Lower lobe of right lung (tissue), 2 donors: ENCODE measurements at regions not wholly inside any gene's neighbourhood (a gene's known extent, or its start where the extent isn't known, plus 50 kb on each side); places are given as distances from the start of the nearest gene placed in this dataset.
"Not testable (repeated sequence)": the region's sequence is repeated elsewhere in the genome, so short reads cannot be mapped to it uniquely, and the experiment has no call there.

Experiments
- ATAC-seq, 2 donors: fragments of 200-7000 bp; cut with Tn5 transposase; one replicate each; pipeline ENCODE4 v1.9.1; 2020 to 2022; ENCODE audit warnings: mild to moderate bottlenecking in 2 of 2, moderate library complexity in 2 of 2
- DNase-seq: peaks from one replicate; pipeline ENCODE4 v3.0.0-alpha.2; 2020
- H3K27ac ChIP-seq: fragments of 200-600 bp; one replicate; pipeline ENCODE4 v1.8.0; 2022
- H3K27me3 ChIP-seq: fragments of 200-600 bp; one replicate; pipeline ENCODE4 v1.8.0; 2022; ENCODE audit warnings: low read depth
- H3K36me3 ChIP-seq: fragments of 200-600 bp; one replicate; pipeline ENCODE4 v1.8.0; 2022; ENCODE audit warnings: mild to moderate bottlenecking
- H3K4me1 ChIP-seq: fragments of 200-600 bp; one replicate; pipeline ENCODE4 v1.8.0; 2022
- H3K4me3 ChIP-seq: fragments of 200-600 bp; one replicate; pipeline ENCODE4 v1.8.0; 2022; ENCODE audit warnings: mild to moderate bottlenecking
- H3K9me3 ChIP-seq: fragments of 200-600 bp; one replicate; pipeline ENCODE4 v1.8.0; 2022
- CTCF ChIP-seq: fragments of 200-600 bp; IDR thresholded peaks from one replicate; pipeline ENCODE4 v1.8.0; 2022; ENCODE audit warnings: antibody characterized with exemption, mild to moderate bottlenecking
- intact Hi-C: fragments of 100-400 bp; cut with DNase I; formaldehyde crosslinking; loops from one replicate; pipeline ENCODE4 v1.11.0; 2022
- donor health status: DM: no; HTN: yes; CAD: no; lungs with severe emphysema.

GRCh38 chr7:56447864-56448693 is 331.9 kb upstream of the NUPR2 start:
- no peak for DNase-seq
- Histone ChIP-seq H3K27ac (no peak overlapping the region), H3K9me3 (peaks cover 85% of the 10 kb centered on the region), H3K4me3 (no peak overlapping the region), H3K36me3 (no peaks in the 10 kb centered on the region), H3K27me3 (no peaks in the 10 kb centered on the region), H3K4me1 (no peaks in the 10 kb centered on the region)
- intact Hi-C loops = no loop called here
- no peak for ATAC-seq
- TF ChIP-seq CTCF = no peak

- H3K4me3 ChIP-seq, DNase-seq, intact Hi-C loops, H3K4me1 ChIP-seq, H3K27ac ChIP-seq, ATAC-seq, H3K9me3 ChIP-seq, H3K36me3 ChIP-seq, H3K27me3 ChIP-seq: not testable (repeated sequence)
Observed at GRCh38 chr7:56420528-56420927, 304.3 kb upstream of the NUPR2 start.

DNA sequence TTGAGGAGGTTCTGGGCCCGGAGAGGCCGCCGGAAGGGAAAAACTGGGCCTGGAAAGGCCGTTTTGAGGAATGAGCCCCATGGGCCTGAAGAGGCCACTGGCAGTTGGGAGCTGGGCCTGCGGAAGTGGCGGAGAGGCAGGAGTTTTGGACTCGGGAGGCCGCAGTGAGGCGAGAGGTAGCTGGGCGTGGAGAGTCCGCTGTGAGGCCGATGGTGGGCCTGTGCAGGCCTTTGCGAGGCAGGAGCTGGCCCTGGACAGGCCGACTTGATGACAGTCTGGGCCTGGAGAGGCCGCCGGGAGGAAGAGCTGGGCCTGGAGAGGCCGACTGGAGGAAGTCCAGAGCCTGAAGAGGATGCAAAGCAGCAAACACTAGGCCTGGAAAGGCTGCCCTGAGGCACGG is 259.0 kb upstream of the NUPR2 start:
- H3K27ac ChIP-seq = no peak overlapping the region
- intact Hi-C loops = no loop called here
- peaks cover 4% of the 10 kb centered on the region for H3K9me3 ChIP-seq
- DNase-seq = no peak
- no peaks in the 10 kb centered on the region for H3K27me3 ChIP-seq
- H3K4me3 ChIP-seq = no peak overlapping the region
- ATAC-seq = no peak
- no peak for TF ChIP-seq CTCF
- no peaks in the 10 kb centered on the region for H3K36me3 ChIP-seq
- H3K4me1 ChIP-seq = no peaks in the 10 kb centered on the region

DNA sequence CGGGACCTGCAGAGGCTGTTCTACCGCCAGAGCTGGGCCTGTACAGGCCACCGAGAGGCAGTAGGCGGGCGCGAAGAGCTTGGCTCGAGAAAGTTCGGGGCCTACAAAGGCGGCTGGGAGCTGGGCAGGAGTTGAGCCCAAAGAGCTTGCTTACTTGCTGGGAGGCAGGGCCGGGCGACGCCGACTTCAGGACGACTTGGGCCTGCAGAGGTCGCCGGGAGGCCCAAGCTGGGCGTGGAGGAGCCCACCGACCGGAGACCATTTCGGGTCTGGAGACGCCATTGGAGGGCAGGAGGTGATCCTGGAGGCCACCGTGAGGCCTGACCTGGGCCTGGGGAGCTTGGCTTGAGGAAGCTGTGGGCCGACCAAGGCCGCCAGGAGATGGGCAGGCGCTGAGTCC is 258.4 kb upstream of the NUPR2 start:
- not testable (repeated sequence) for H3K27me3 ChIP-seq

GRCh38 chr7:56373314-56373713 is 257.1 kb upstream of the NUPR2 start:
- H3K4me1 ChIP-seq, H3K4me3 ChIP-seq, ATAC-seq, H3K27ac ChIP-seq, H3K9me3 ChIP-seq, intact Hi-C loops, H3K36me3 ChIP-seq, H3K27me3 ChIP-seq: not testable (repeated sequence)
- peak; percentile 98 for DNase-seq

More for the DNA sequence above, 258.4 kb upstream of the NUPR2 start:
- H3K4me3 ChIP-seq, ATAC-seq, H3K4me1 ChIP-seq, DNase-seq, intact Hi-C loops, H3K36me3 ChIP-seq, H3K9me3 ChIP-seq, H3K27ac ChIP-seq: not testable (repeated sequence)

- H3K36me3 ChIP-seq, H3K27ac ChIP-seq, intact Hi-C loops, H3K9me3 ChIP-seq, H3K4me1 ChIP-seq, H3K4me3 ChIP-seq, H3K27me3 ChIP-seq, ATAC-seq, DNase-seq: not testable (repeated sequence)
Observed at GRCh38 chr7:56371792-56372191, 255.6 kb upstream of the NUPR2 start.

- H3K36me3 ChIP-seq, intact Hi-C loops, H3K27me3 ChIP-seq, H3K4me3 ChIP-seq, H3K27ac ChIP-seq, DNase-seq, H3K4me1 ChIP-seq, H3K9me3 ChIP-seq: not testable (repeated sequence)
- peak in 1 of 2 donors; percentile 55 for ATAC-seq
Observed at GRCh38 chr7:56370208-56370872, 254.1 kb upstream of the NUPR2 start.

GRCh38 chr7:56367914-56368313 is 251.7 kb upstream of the NUPR2 start:
- H3K4me3 ChIP-seq, H3K36me3 ChIP-seq, ATAC-seq, H3K4me1 ChIP-seq, DNase-seq, intact Hi-C loops, H3K9me3 ChIP-seq, H3K27ac ChIP-seq, H3K27me3 ChIP-seq: not testable (repeated sequence)

DNA sequence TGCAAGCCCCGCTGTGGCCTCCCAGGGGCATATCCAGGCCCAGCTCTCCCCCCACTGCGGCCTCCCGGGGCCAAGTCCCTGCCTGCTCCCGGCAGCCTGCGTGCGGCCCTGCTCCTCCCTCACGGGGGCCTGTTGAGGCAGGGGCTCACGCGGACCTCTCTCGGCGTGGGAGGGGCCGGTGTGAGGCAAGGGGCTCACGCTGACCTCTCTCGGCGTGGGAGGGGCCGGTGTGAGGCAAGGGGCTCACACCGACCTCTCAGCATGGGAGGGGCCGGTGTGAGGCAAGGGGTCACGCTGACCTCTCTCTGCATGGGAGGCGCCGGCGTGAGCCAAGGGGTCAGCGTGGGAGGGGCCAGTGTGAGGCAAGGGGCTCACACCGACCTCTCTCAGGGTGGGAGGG is 251.2 kb upstream of the NUPR2 start:
- H3K27ac ChIP-seq, H3K4me3 ChIP-seq, H3K9me3 ChIP-seq, H3K27me3 ChIP-seq, intact Hi-C loops, ATAC-seq, H3K4me1 ChIP-seq, H3K36me3 ChIP-seq: not testable (repeated sequence)
- DNase-seq = peak; percentile 67

GRCh38 chr7:56366701-56367100 is 250.5 kb upstream of the NUPR2 start:
- H3K9me3 ChIP-seq, DNase-seq, ATAC-seq, H3K27ac ChIP-seq, H3K27me3 ChIP-seq, H3K36me3 ChIP-seq, H3K4me3 ChIP-seq, H3K4me1 ChIP-seq, intact Hi-C loops: not testable (repeated sequence)

DNA sequence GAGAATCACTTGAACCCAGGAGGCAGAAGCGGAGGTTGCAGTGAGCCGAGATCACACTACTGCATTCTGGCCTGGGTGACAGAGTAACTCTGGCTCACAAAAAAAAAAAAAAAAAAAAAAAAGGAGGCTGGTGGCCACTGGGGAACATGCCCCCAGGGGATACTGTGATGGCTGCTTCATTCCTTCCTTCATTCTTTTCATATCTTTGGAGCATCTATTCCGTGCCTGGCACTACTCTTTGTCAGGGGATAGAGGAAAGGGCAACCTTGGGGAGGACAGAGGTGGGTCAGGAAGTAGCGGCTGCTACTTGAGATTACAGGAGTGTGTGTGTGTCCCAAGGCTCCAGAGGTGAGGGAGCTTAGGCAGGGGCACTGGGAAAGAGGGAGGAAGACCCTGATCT is 236.4 kb upstream of the NUPR2 start:
- H3K4me3 ChIP-seq, H3K4me1 ChIP-seq, DNase-seq, H3K9me3 ChIP-seq, H3K27ac ChIP-seq, intact Hi-C loops, H3K36me3 ChIP-seq, H3K27me3 ChIP-seq, ATAC-seq: not testable (repeated sequence)

DNA sequence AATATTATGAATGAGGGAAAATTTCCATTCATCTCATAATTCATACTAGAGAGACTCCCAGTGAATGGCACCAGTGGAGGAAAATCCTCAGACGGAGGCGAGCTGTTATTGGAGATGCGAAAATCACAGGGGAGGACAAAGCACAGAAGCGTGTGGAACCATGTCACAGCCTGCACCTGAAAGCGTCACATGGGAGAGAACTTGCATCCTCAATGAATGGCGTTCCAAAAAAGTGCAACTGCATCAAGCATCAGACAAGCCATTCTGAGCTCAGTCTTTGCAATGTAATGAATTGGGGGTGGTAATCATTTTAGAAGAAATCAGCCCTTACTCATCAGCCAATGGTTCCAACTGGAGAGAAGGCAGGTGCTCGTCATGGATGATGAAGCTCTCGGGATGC is 235.0 kb upstream of the NUPR2 start:
- ATAC-seq, H3K27ac ChIP-seq, H3K27me3 ChIP-seq, H3K4me1 ChIP-seq, H3K36me3 ChIP-seq, H3K4me3 ChIP-seq, DNase-seq, H3K9me3 ChIP-seq, intact Hi-C loops: not testable (repeated sequence)
